Tibial nerve (tissue), 3 donors: ENCODE measurements at regions not wholly inside any gene's neighbourhood (a gene's known extent, or its start where the extent isn't known, plus 50 kb on each side); places are given as distances from the start of the nearest gene placed in this dataset.

Experiments
- POLR2A ChIP-seq, 2 donors: fragments of 450-650 bp; IDR thresholded peaks; one replicate each; pipeline ENCODE4 v1.6.1; 2017; ENCODE audit warnings: antibody characterized with exemption in 2 of 2, mild to moderate bottlenecking in 2 of 2, moderate library complexity in 2 of 2
- TF ChIP-seq, protein P1 (sequence below), 5 experiments: fragments of 200-600 bp in 3 of 5; fragments of 450-650 bp in 2 of 5; sonication (generic) in 3 of 5; IDR thresholded peaks; one replicate each; pipeline ENCODE4 v1.5.1; 2016 to 2019; ENCODE audit warnings: antibody characterized with exemption in 5 of 5, mild to moderate bottlenecking in 3 of 5, moderate library complexity in 2 of 5

- TF ChIP-seq POLR2A (IDR thresholded peaks at IDR 0.05): no peak
- TF ChIP-seq, protein P1, sequence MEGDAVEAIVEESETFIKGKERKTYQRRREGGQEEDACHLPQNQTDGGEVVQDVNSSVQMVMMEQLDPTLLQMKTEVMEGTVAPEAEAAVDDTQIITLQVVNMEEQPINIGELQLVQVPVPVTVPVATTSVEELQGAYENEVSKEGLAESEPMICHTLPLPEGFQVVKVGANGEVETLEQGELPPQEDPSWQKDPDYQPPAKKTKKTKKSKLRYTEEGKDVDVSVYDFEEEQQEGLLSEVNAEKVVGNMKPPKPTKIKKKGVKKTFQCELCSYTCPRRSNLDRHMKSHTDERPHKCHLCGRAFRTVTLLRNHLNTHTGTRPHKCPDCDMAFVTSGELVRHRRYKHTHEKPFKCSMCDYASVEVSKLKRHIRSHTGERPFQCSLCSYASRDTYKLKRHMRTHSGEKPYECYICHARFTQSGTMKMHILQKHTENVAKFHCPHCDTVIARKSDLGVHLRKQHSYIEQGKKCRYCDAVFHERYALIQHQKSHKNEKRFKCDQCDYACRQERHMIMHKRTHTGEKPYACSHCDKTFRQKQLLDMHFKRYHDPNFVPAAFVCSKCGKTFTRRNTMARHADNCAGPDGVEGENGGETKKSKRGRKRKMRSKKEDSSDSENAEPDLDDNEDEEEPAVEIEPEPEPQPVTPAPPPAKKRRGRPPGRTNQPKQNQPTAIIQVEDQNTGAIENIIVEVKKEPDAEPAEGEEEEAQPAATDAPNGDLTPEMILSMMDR (IDR thresholded peaks at IDR 0.05): no peak
These were observed 1007.0 kb downstream of the NR2F1-AS1 start for GRCh38 chr5:92574023-92574422.
